ENCODE measurements at regions not wholly inside any gene's neighbourhood (a gene's known extent, or its start where the extent isn't known, plus 50 kb on each side); places are given as distances from the start of the nearest gene placed in this dataset.
"Not testable (repeated sequence)": the region's sequence is repeated elsewhere in the genome, so short reads cannot be mapped to it uniquely, and the experiment has no call there.

DNA sequence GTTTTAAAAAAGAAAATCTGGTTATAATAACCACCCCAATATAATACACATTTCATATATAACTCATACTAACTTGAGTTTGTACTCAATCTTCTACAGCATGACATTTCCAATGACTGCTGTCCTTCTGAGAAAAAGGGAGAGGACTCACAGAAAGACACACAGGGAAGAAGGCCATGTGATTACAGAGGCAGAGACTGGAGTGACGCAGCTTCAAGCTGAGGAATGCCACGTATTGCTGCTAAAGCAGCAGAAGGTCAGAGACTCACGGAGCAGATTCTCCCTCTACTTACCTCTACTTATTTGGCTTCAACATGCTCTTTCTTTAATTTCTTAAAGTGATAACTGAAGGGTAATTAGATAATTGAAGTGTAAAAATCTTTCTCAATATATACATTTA is 753.5 kb upstream of the PKDCC start:
- intact Hi-C loops (cut with DNase I), result no loop called here
- ATAC-seq, result no peak
- DNase-seq (ENCODE audit: missing footprints), result no peak

DNA sequence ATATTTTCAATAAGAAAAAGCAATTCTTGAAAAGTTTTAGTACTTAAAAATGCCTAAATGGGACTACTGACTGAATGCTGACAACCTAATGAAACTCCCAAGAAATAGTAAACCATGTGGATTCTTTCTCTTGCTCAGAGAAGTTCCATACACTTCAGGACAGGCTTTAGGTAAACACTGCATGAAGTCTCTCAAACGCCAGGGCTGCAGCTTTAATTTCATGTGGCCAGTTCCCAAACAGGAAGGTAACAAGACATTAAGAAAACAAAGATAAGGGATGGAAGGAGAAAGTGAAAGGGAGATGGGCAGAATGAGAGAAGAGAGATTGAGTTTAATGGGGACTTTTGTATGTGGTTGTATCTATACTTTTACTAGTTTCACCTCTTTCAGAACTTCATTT is 734.7 kb upstream of the PKDCC start:
- intact Hi-C loops (cut with DNase I), result no loop called here
- ATAC-seq (no peak), DNase-seq (ENCODE audit: missing footprints) (no peak)

DNA sequence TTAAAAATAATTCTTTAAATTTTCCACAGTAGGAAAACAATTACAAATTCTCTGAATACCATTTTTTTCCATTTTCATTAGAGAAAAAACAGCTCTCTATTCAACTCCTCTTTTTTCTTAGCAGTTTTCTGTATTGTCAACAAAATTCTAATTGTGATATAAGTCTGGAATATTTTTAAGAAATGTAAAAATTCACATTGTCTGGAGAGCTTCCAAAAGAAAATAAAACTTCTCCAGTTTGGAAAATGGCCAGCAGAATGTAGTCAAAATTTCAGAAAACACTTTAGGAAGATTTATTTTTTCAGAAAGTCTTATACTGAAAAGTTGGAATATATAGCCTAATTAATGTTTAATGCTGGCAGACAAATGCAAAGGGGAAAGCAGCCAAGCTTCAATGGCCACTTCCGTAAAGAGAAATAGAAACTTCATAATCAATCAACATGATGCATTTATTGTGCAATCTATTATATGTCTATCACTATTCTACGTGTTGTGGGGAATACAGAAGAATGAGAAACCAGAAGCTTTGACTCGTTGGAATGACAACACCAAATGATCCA is 733.2 kb upstream of the PKDCC start:
- ATAC-seq (no peak), DNase-seq (ENCODE audit: missing footprints) (no peak)
- intact Hi-C loops (cut with DNase I), result no loop called here

DNA sequence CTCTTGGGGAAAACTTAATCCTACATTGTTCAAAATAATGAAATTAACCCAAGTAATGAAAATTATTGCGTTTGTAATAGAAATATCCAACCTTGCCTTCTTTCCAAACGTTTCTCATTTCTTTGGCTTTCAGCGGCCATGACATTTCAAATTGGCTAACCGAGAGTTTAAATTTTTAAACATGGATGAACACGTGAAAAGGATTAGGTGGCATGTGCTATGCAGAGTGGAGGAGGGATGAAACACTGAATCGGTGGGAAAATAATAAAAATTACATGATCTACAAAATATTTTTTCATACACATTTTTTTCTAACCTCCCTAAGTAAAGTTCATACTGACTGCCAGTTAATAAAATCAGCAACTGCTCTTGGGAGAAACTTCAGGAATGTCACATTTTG is 728.4 kb upstream of the PKDCC start:
- ATAC-seq, result no peak
- intact Hi-C loops (cut with DNase I), result no loop called here
- DNase-seq (ENCODE audit: missing footprints), result no peak

DNA sequence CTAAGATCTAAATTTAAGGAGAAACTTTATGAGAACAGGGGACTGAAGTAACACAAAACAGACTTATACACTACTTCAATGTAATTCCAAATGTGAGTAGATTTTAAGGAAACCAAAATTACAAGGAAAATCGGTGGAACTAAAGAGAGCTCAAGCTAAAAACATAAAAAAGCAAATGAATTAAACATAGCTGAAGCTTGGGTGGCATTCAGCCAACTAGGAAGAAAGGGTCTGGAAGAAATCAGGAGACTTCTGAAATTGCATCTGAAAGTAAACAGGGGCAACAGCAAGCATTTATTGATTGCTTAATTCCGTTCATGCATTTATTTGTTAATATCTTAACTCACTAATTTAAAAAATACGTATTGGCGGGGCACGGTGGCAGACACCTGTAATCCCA is 727.3 kb upstream of the PKDCC start:
- intact Hi-C loops (cut with DNase I), result no loop called here
- ATAC-seq, result no peak
- DNase-seq (ENCODE audit: missing footprints), result no peak

DNA sequence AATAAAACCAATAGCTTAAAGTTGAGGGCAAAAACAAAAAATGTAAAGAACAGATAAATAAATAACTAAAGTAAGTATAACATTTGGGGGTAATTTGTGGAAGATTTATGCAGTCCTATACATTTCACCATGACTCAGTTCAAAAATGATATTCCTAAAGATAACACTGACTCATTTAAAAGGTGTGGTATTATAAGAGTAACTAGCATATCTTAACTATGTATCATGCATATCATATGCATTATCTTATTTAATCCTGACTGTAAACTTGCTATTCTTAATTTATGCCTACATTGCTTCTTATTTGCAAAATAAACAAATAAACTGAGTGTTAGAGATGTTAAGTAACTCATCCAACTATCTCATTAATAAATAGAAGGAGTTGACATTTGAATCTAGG is 726.5 kb upstream of the PKDCC start:
- intact Hi-C loops (cut with DNase I), result no loop called here
- no peak for DNase-seq (ENCODE audit: missing footprints)
- no peak for ATAC-seq

DNA sequence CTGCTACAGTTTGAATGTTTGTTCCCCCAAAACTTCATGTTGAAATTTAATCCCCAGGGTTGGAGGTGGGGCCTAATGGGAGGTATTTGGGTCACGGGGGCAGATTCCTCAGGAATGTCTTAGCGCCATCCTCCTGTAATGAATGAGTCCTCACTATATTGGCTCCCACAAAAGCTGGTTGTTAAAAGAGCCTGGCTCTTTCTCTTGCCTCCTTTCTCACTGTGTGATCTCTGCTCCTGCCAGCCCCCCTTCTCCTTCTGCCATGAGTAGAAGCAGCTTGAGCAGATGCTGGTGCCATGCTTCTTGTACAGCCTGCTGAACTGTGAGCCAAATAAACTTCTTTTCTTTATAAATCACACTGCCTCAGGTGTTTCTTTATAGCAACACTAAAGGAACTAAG is 721.0 kb upstream of the PKDCC start:
- no peak for DNase-seq (ENCODE audit: missing footprints)
- ATAC-seq, result no peak
- intact Hi-C loops (cut with DNase I), result no loop called here

DNA sequence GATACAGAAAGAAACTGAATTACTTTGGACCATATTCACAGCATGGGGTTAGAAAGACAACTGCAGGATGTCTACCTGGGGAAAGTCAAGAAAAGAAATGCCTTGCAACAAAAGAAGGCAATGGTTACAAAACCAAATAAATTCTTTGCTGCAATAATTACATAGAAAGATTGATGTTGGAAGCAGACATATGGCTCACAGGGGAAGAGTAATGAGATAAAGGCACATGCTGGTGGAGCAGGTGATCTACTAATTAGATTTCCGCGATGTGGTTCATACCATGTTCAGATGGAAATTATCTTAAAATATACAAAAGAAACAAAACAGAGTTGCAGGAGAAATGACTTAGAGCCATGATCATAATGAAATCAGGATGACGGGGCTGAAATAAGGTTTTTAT is 718.8 kb upstream of the PKDCC start:
- no peak for ATAC-seq

DNA sequence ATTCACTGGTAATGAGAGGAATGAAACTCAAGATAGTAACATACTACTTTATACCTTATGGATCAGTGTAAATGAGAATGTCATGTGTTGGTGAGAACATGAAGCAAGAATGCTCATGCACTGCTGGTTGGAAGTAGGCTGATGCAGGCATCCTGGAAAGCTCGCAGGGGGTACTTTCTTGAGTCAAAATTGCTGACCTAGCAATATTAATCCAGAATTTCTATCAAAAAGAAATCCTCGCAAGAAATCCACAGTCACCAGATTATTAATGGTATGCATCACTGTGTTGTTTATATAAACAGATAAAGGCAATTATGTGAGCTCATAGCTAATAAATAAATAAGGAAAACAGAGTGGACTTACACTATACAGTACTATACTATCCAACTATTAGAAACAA is 713.7 kb upstream of the PKDCC start:
- no peak for ATAC-seq
- no peak for DNase-seq (ENCODE audit: missing footprints)
- intact Hi-C loops (cut with DNase I), result no loop called here

More for the DNA sequence above, 718.8 kb upstream of the PKDCC start:
- intact Hi-C loops (cut with DNase I), result no loop called here
- DNase-seq (ENCODE audit: missing footprints), result no peak

DNA sequence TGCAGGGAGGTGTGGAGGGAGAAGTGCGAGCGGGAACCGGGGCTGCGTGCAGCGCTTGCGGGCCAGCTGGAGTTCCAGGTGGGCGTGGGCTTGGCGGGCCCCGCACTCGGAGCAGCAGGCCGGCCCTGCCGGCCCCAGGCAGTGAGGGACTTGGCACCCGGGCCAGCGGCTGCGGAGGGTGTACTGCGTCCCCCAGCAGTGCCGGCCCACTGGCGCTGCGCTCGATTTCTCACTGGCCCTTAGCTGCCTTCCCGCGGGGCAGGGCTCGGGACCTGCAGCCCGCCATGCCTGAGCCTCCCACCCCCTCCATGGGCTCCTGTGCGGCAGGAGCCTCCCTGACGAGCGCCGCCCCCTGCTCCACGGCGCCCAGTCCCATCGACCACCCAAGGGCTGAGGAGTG is 712.2 kb upstream of the PKDCC start:
- DNase-seq (ENCODE audit: missing footprints); ATAC-seq; intact Hi-C loops (cut with DNase I): not testable (repeated sequence)

DNA sequence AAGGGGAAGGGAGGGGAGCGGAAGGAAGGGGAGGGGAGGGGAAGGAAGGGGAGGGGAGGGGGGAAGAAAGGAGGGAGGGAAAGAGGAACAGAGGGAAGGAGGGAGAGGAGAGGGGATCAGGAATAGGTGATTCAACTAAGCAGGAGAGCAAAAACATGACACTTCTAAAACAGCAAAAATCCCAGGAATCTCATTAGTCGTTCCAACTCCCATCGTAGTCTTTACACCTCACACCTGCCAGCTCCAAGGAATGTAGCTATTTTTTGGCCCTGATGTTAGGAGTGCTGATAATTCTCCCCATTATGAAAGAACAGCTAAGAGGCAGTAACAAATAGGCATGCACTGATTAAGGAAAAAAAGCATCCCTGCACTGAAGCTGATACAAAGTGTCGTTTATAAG is 709.9 kb upstream of the PKDCC start:
- intact Hi-C loops (cut with DNase I), result no loop called here
- DNase-seq (ENCODE audit: missing footprints) (no peak), ATAC-seq (no peak)

DNA sequence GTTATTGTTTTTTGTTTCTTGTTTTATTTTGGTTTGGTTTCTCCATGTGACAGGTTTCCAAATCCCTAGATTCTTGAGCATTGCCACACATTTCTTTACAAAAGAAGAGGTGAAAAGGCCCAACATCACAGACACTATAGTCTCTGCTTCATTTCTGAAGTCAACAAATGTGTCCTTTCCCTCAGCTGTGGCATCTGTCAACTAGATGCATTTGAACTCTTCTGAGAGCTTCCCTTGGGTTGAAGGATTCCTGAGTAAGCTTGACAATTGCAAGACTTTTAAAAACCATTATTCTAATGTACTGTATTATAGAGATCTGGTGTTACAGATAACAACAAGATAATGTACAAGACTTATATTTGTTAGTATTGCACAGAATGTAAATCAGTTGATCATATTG is 703.3 kb upstream of the PKDCC start:
- intact Hi-C loops (cut with DNase I), result no loop called here
- DNase-seq (ENCODE audit: missing footprints) (no peak), ATAC-seq (no peak)

DNA sequence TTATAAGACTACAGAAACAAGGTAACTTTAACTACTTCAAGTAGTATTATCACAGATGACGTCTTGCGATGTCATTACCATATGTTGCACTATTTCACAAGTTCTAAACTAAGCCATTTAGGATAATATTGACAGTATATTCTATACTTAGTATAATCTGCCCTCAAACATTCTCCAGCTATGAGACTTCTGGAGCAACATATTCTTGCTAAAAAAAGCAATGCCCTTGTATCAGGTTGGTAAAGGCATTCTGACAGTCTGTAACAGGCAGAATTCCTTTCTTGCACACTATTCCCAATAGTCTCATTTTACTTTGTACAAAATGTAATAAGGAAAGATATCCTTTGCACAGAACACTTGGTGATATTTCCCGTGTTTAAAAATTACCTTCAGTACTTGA is 694.8 kb upstream of the PKDCC start:
- intact Hi-C loops (cut with DNase I), result no loop called here
- no peak for ATAC-seq
- no peak for DNase-seq (ENCODE audit: missing footprints)

DNA sequence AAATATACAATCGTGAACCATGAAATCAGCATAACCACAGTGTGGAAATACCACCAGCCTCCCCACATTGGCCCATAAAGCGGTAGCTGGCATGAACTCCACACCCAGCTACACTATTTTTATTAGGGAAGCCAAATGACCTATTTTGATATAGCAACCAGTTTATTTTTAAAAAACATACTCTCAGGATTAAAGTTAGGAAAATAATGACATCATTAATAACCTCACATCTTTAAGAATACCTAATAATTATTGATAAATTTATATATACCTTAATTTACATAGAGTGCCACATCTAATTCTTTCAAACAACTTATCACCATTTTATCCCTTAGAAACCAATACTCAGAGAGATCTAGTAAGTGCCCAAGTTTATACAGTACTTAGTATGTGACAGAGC is 692.0 kb upstream of the PKDCC start:
- DNase-seq (ENCODE audit: missing footprints), result no peak
- intact Hi-C loops (cut with DNase I), result no loop called here
- no peak for ATAC-seq

DNA sequence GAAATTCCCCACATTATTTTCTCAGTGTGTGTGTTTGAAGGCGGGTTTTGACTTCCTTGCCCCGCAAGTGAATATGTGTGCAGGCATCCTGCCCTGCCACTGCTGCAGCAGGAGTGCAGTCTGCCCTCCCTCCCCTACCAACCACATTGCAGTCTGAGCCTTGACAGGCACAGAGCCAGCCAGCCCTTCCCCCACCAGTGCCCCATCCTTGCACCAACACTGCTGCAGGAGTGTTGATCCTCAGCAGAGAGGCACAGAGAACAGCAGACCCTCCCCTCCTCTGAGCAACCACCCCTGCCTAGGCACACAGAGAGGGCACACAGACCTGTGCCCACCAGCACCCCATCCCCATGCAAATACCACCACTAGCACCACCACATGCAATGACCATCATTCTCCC is 683.0 kb upstream of the PKDCC start:
- no peak for DNase-seq (ENCODE audit: missing footprints)
- intact Hi-C loops (cut with DNase I), result no loop called here
- ATAC-seq, result no peak

DNA sequence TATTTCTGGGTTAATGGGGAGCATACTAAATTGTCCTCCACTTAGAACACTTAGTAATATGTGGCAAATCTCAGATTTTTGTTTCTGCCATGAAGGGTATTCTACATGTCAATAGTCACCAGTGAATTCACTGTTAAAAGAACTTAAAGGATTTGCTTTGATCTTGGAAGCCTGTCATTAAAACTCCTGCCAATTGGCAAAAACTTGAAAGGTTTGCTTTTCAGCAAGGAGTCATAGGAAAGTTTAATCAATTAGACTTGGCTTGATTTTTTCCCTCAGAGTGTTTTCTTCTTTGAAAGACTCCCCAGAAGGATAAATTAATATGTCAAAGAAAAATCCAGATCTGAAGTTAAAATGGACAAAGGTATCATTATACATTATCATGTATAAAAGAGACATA is 671.9 kb upstream of the PKDCC start:
- ATAC-seq (no peak), DNase-seq (ENCODE audit: missing footprints) (no peak)
- intact Hi-C loops (cut with DNase I), result no loop called here

DNA sequence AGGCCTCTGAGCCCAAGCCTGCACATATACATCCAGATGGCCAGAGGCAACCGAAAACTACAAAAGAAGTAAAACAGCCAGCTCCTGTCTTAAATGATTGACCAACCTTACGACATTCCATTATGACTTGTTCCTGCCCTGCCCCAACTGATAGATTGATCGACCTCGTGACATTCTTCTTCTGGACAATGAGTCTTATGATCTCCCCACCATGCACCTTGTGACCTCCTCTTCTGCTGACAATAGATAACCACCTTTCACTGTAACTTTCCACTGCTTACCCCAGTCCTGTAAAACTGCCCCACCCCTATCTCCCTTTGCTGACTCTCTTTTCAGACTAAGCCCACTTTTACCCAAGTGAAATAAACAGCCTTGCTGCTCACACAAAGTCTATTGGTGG is 670.0 kb upstream of the PKDCC start:
- intact Hi-C loops (cut with DNase I), result no loop called here
- ATAC-seq, result no peak
- DNase-seq (ENCODE audit: missing footprints), result no peak

DNA sequence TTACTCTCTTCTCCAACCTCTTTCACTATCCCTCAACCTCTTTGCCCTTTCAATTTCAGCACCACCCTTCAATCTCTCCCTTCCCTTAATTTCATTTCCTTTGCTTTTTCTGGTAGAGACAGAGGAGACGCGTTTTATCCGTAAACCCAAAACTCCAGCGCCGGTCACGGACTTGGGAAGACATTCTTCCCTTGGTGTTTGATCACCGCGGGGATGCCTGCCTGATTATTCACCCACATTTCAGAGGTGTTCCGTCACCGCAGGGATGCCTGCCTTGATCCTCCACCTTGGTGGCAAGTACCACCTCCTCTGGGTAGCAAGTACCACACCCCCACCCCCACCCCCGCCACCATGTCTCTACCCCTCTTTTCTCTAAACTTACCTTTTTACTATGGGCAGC is 669.4 kb upstream of the PKDCC start:
- ATAC-seq (no peak), DNase-seq (ENCODE audit: missing footprints) (peak; percentile 51)
- intact Hi-C loops (cut with DNase I), result no loop called here

DNA sequence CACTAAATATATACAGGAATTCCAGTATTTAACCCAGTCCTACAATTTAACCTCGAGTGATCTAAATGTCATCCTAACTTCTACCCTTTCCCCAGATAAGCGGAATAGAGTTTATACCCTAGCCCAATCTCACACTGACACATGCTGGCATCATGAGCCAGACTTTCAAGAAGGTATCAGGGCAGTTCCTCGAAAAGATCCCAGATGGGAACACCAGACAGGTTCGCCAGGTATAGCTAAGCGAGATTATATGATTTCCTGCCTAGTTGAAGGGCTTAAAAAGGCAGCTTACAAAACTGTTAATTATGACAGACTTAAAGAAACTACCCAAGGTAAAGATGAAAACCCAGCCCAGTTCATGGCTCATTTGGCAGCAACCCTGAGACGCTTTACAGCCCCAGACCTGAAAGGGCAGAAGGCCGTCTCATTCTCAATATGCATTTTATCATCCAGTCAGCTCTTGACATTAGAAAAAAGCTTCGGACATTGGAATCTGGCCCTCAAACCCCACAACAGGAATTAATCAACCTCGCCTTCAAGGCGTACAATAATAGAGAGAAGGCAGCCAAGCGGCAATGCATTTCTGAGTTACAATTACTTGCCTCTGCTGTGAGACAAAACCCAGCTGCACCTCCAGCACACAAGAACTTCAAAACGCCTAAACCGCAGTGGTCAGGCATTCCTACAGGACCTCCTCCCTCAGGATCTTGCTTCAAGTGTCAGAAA is 668.2 kb upstream of the PKDCC start:
- peak; percentile 33 for DNase-seq (ENCODE audit: missing footprints)
- ATAC-seq, result no peak
- intact Hi-C loops (cut with DNase I), result no loop called here

DNA sequence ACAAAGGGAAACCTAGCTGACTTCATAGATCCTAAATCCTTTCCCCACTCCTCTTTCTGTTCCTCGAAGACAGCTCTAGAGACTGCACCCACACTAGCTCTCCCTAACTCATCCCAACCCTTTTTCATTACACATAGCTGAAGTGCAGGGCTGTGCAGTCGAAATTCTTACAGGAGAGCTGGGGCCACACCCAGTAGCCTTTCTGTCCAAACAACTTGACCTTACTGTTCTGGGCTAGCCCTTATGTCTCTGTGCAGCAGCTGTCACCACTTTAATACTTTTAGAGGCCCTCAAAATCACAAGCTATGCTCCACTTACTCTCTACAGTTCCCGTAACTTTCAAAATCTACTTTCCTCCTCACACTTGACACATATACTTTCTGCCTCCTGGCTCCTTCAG is 666.1 kb upstream of the PKDCC start:
- intact Hi-C loops (cut with DNase I), result no loop called here
- ATAC-seq, result no peak
- DNase-seq (ENCODE audit: missing footprints), result no peak

DNA sequence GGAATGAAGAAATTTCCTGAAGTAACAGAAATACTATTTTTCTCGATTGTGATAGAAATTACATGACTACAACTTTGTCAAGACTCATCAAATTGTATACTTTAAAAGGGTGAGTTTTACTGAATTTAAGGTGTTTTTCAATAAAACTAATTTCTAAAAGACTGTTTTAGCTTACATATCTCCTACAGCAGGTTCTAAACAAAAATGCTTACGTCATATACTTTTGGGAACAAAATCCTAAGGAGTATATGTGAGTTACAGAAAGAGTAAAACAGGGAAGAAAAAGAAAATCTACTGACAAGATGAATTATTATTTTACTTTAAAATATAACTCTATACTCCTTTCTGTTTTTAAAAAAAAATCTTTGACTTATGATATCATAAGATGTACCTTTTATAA is 660.3 kb upstream of the PKDCC start:
- DNase-seq (ENCODE audit: missing footprints) (no peak), ATAC-seq (no peak)
- intact Hi-C loops (cut with DNase I), result no loop called here

Data from Right ventricle myocardium inferior (tissue), 1 donor.